ENCODE measurements at regions not wholly inside any gene's neighbourhood (a gene's known extent, or its start where the extent isn't known, plus 50 kb on each side); places are given as distances from the start of the nearest gene placed in this dataset.
"Not testable (repeated sequence)": the region's sequence is repeated elsewhere in the genome, so short reads cannot be mapped to it uniquely, and the experiment has no call there.

DNA sequence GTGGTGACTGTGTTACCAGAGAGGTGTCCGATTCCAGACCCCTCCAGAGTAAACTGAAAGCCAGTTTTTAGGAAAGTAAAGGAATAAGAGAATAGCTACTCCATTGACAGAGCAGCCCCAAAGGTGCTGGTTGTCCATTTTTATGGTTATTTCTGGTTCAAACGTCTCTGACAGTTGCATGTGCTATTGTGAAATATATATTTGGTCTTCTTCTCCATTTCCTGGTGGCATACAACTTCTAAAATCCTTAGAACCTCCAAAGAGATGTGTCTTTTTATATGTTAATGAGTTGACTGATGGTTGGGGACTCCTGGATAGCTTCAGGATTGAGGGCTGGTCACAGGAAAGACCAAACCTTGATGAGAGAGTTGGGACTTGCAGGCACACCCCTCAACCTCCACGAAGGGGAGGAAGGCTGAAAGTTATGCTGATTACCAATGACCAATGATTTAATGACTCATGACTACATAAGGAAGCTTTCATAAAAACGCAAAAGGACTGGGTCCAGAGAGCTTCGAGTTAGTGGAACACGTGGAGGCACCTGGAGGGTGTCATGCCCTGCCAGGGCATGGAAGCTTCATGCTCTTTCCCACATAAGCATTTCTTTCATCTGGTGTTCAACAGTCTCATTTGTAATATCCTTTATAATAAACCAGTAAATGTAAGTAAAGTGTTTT, 100.7 kb downstream of the SLC16A1 start:
- DNase-seq (ENCODE audit: low spot score), result no peak

- DNase-seq (ENCODE audit: low spot score), result not testable (repeated sequence)
These were observed 101.5 kb downstream of the SLC16A1 start for GRCh38 chr1:112854368-112854984.

GRCh38 chr1:112853915-112854314, 102.1 kb downstream of the SLC16A1 start:
- not testable (repeated sequence) for DNase-seq (ENCODE audit: low spot score)

DNA sequence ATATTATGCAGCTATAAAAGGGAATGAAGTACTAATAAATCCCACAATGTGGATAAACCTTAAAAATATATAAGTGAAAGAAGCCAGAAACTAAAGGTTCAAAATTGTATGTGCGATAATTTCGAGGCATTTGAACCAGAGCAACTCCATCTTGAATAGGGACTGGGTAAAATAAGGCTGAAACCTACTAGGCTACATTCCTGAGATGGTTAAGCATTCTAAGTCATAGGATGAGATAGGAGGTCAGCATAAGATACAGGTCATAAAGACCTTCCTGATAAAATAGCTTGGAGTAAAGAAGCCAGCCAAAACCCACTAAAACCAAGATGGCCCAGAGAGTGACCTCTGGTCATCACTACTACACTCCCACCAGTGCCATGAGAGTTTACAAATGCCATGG, 103.1 kb downstream of the SLC16A1 start:
- DNase-seq (ENCODE audit: low spot score), result no peak

GRCh38 chr1:112852276-112852675, 103.7 kb downstream of the SLC16A1 start:
- no peak for DNase-seq (ENCODE audit: low spot score)

- no peak for DNase-seq (ENCODE audit: low spot score)
These were observed 105.8 kb downstream of the SLC16A1 start for GRCh38 chr1:112850034-112850757.

DNA sequence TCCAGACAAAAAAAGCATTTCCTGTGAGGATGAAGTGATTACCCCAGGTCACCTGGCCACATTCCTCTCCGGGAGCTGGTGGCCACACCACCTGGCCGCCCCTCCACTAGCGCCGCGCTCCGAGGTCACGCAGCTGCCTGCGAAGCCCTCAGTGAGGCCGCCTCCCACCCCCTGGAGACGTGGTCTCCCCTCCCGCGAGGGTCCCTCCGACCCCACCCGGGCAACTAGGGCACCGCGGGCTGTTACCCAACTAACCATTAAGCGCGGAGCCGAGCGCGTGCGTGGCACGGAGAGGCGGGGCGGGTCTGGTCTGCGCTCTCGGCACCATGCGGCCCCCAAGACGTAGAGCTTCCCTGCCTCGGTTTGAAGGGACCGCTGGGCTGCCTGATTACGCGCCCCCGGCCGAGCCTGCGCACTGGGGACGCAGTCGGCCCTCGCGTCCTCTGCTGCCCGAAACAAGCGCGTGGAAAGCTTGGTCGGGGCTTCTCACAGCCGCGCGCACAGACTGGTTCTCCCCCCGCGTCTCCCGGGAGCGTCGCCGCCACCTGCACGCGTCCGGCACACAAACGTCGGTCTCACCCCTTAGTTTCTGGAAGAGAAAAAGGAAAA, 106.5 kb downstream of the SLC16A1 start:
- no peak for DNase-seq (ENCODE audit: low spot score)

- no peak for DNase-seq (ENCODE audit: low spot score)
These were observed 114.2 kb downstream of the SLC16A1 start for GRCh38 chr1:112841825-112842224.

DNA sequence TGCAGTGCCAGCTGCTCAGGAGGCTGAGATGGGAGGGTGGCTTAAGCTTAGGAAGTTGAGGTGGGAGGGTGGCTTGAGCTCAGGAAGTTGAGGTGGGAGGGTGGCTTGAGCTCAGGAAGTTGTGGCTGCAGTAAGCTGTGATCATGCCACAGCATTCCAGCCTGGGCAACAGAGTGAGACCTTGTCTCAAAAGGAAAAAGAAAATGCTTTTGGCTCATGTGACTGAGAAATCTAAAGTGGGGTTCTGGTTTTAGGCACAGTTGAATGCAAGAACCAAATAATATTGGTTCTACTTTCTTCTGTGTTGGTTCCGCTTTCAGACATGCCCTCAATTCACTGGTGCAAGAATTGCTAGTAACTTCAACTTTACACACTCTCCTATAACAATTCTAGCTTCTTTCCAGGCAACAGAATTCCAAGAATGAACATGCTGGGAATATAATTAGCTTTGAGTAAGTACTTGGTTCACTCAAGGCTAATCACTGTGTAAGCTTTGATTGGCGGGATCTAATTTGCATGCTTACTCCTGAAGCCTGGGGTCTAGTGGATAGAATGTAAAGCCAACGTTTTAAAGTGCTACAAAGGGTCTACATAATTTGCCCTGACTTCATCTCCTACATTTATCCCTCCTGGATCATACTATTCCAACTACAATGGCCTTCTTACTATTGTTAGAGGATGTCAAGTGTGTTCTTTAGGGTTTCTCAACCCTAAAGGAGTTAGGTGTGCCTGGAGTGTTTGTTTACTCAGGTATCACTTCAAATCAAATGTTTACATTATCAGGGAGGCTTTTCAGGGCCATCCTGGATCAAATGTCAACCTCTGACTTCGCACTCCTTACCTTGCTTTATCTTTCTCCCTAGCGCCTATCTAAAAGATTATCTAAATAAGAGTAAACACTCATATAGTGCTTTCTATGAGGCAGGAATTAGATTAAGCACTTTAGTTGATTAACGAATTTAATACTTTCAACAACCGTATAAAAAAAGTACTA, 115.1 kb downstream of the SLC16A1 start:
- no peak for DNase-seq (ENCODE audit: low spot score)

DNA sequence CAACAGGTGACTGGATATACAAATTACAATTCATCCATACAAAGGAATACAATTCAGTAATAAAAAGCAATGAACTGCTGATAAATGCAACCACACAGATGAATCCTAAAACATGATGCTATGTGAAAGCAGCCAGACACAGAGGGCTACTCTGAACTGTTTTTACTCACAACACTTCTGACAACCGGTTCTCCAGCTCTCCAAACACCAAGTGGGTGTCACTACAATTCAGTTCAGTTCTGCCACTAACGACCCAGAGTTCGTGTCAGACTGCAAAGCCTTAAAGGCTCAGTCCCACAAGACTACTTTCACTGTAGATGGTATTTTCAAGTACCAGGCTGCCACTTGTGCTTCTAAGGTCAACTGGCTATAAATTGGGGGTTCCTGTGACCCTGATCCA, 119.4 kb downstream of the SLC16A1 start:
- no peak for DNase-seq (ENCODE audit: low spot score)

- DNase-seq (ENCODE audit: low spot score), result no peak
These were observed 118.7 kb upstream of the PPM1J start for GRCh38 chr1:112833806-112834205.

DNA sequence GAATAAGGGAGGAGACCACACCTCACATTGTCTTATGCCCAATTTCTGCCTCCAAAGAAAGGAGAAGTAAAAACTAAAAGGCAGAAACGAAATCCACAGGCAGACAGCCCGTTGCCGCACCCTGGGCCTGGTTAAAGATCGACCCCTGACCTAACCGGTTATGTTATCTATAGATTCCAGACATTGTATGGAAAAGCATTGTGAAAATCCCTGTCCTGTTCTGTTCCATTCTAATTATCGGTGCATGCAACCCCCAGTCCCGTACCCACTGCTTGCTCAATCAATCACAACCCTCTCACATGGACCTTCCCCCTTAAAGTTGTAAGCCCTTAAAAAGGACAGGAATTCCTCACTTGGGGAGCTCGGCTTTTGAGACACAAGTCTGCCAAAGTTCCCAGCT, 117.1 kb upstream of the PPM1J start:
- not testable (repeated sequence) for DNase-seq (ENCODE audit: low spot score)

GRCh38 chr1:112829691-112830090, 114.6 kb upstream of the PPM1J start:
- DNase-seq (ENCODE audit: low spot score), result not testable (repeated sequence)

DNA sequence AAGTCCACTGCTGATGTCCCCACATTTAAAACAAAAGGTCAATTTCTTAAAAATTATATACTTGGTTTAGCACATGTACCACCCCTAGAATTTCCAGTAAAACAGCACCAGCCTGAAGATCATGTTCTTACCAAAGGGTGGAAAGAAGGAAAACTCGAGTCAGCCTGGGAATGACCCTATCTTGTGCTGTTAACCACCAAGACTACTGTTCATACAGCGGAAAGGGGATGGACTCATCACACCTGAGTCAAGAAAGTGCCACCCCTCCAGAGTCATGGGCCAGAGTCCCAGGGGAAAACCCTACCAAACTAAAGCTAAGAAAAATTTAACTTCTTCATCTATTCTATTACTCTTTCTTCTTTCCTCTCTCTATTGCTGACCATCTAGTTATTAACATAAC, 113.6 kb upstream of the PPM1J start:
- DNase-seq (ENCODE audit: low spot score), result no peak

GRCh38 chr1:112827391-112827790, 112.3 kb upstream of the PPM1J start:
- not testable (repeated sequence) for DNase-seq (ENCODE audit: low spot score)

DNA sequence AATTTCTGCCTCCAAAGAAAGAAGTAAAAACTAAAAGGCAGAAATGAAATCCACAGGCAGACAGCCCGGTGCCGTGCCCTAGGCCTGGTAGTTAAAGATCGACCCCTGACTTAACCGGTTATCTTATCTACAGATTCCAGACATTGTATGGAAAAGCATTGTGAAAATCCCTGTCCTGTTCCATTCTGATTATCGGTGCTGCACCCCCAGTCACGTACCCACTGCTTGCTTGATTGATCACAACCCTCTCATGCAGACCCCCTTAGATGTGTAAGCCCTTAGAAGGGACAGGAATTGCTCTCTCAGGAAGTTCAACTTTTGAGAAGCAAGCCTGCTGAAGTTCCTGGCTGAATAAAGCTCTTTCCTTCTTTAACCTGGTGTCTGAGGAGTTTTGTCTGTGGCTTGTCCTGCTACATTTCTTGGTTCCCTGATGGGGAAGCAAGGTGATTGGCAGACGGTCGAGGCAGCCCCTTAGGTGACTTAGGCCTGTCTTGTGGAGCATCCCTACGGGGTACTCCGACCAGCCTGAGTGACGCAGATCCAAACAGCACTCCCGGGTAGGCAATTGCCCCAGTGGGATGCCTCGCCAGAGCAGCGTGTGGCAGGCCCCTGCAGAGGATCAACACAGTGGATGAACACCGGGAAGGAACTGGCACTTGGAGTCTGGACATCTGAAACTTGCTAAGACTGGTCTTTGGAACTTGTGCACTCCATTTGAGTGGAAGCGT, 111.2 kb upstream of the PPM1J start:
- no peak for DNase-seq (ENCODE audit: low spot score)

DNA sequence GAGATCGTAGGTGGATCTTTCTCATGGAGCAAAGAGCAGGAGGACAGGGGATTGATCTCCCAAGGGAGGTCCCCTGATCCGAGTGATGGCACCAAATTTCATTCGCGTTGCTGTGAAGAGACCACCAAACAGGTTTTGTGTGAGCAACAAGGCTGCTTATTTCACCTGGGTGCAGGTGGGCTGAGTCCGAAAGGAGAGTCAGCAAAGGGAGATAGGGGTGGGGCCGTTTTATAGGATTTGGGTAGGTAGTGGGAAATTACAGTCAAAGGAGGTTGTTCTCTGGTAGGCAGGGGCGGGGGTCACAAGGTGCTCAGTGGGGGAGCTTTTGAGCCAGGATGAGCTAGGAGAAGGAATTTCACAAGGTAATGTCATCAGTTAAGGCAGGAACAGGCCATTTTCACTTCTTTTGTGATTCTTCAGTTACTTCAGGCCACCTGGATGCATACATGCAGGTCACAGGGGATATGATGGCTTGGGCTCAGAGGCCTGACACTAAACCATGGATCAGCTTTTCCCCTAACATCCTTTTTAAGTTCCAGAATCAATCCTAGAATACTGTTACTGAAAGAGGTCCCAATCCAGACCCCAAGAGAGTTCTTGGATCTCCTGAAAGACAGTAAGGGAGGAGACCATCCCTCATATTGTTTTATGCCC, 110.6 kb upstream of the PPM1J start:
- not testable (repeated sequence) for DNase-seq (ENCODE audit: low spot score)

GRCh38 chr1:112825075-112825474, 109.9 kb upstream of the PPM1J start:
- not testable (repeated sequence) for DNase-seq (ENCODE audit: low spot score)

DNA sequence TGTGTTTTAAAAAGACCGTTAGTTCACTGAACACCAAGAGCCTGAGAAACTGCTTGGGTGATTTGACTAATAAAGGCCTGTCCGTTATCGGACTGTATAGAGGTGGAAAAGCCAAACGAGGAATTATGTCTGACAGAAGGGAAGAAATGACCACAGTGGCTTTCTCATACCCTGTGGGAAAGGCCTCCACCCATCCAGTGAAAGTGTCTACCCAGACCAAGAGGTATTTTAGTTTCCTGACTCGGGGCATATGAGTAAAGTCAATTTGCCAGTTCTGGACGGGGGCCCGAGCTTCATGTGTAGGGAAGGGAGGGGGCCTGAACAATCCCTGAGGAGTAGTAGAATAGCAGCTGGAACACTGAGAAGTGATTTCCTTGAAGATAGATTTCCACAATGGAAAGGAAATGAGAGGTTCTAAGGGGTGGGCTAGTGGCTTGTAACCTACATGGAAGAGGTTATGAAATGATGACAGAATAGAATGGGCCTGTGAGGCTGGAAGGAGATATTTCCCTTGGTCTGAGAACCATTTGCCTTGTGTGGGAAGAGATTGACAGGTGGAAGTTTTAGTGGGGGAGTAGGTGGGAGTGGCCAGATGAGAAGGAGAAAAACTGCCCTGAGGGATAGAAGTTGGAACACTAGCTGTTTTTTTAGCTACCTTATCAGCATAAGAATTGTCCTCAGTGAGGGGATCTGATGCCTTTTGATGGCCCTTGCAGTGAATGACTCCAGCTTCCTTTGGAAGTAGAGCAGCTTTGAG, 106.4 kb upstream of the PPM1J start:
- not testable (repeated sequence) for DNase-seq (ENCODE audit: low spot score)

Measured in ureter (tissue), 1 donor.